Tibial nerve (tissue), 3 donors: ENCODE measurements at regions not wholly inside any gene's neighbourhood (a gene's known extent, or its start where the extent isn't known, plus 50 kb on each side); places are given as distances from the start of the nearest gene placed in this dataset.

Experiments
- EP300 ChIP-seq, 2 donors: sonication (generic); formaldehyde crosslinking; IDR thresholded peaks; one replicate each; pipeline ENCODE4 v1.6.1; 2017; ENCODE audit warnings: antibody characterized with exemption in 2 of 2, mild to moderate bottlenecking in 1 of 2
- POLR2A ChIP-seq, 2 donors: fragments of 450-650 bp; IDR thresholded peaks; one replicate each; pipeline ENCODE4 v1.6.1; 2017; ENCODE audit warnings: antibody characterized with exemption in 2 of 2, mild to moderate bottlenecking in 2 of 2, moderate library complexity in 2 of 2

DNA sequence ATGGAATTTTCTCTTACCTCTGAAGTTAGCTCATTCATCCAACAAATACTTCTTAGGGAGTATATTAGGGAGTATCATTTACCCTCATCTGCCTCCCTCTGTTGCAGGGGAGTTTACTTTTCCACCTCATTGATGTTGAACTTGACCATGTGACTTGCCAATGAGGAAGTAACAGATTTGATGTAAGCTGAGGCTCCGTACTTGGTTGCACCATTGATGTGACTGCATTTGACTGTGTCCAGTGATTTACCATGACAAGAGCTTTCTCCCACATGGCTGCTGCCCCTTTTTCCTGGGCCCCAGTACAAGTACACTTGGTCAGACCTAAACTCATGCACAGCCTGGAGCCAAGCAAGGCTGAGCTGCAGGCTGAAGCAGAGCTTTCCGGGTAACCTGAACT, 81.6 kb upstream of the HS3ST2 start:
- TF ChIP-seq POLR2A (IDR thresholded peaks at IDR 0.05) (no peak), EP300 (IDR thresholded peaks at IDR 0.05) (no peak)
